H1 (cell line): ENCODE measurements at regions not wholly inside any gene's neighbourhood (a gene's known extent, or its start where the extent isn't known, plus 50 kb on each side); places are given as distances from the start of the nearest gene placed in this dataset.
"Not testable (repeated sequence)": the region's sequence is repeated elsewhere in the genome, so short reads cannot be mapped to it uniquely, and the experiment has no call there.

Experiments used
- CTCF ChIA-PET: fragments of 300-600 bp; sonication (Branson Sonifier 250); formaldehyde crosslinking; loops from one replicate; lab custom pipeline; 2021; ENCODE audit not compliant: partially characterized antibody; lab: Charles Lee
- POLR2A ChIA-PET: fragments of 300-600 bp; sonication (Branson Sonifier 250); formaldehyde crosslinking; loops from one replicate; lab custom pipeline; 2021; ENCODE audit warnings: inconsistent platforms; ENCODE audit not compliant: partially characterized antibody; lab: Charles Lee
- DNase-seq, 2 experiments: peaks; one replicate each; pipeline versions ENCODE4 v3.0.0 to v3.0.0-alpha.2; 2010 to 2022; ENCODE audit warnings: low spot score in 2 of 2, low read depth in 1 of 2, mixed read lengths in 1 of 2
- FAIRE-seq: peaks from 2 replicates; lab custom pipeline; 2011; peaks lifted over from hg19 to GRCh38; lab: Jason Lieb, UNC
- H2AFZ ChIP-seq: 2 replicates; pipeline ENCODE4 v1.8.1; 2012; ENCODE audit warnings: low read length, inconsistent platforms
- H2AK5ac ChIP-seq: 2 replicates; pipeline ENCODE4 v1.6.1; 2013; ENCODE audit warnings: low read depth, low read length
- H2BK120ac ChIP-seq: replicated peaks from 2 replicates; pipeline ENCODE3; 2013; ENCODE audit warnings: low read depth, low read length, inconsistent platforms
- H2BK12ac ChIP-seq: 2 replicates; pipeline ENCODE4 v1.6.1; 2013; ENCODE audit warnings: low read depth, low read length
- H2BK15ac ChIP-seq: 2 replicates; pipeline ENCODE4 v1.6.1; 2013; ENCODE audit warnings: low read length
- H2BK20ac ChIP-seq: 2 replicates; pipeline ENCODE4 v1.6.1; 2013; ENCODE audit warnings: low read length
- H2BK5ac ChIP-seq: 2 replicates; pipeline ENCODE4 v1.6.1; 2013; ENCODE audit warnings: low read depth, low read length
- H3K14ac ChIP-seq: 2 replicates; pipeline ENCODE4 v1.6.1; 2013; ENCODE audit warnings: inconsistent platforms; ENCODE audit not compliant: insufficient read length
- H3K18ac ChIP-seq: 2 replicates; pipeline ENCODE4 v1.6.1; 2013; ENCODE audit warnings: low read length; ENCODE audit errors: extremely low read depth
- H3K23ac ChIP-seq: 2 replicates; pipeline ENCODE4 v1.6.1; 2013; ENCODE audit warnings: inconsistent platforms; ENCODE audit not compliant: insufficient read length
- H3K23me2 ChIP-seq: 2 replicates; pipeline ENCODE4 v1.6.1; 2013; ENCODE audit warnings: low read depth, low read length
- H3K27ac ChIP-seq: 2 replicates; pipeline ENCODE4 v1.6.1; 2011; ENCODE audit warnings: low read depth, low read length, inconsistent platforms
- H3K27me3 ChIP-seq, 4 experiments: replicated peaks in 1 of 4; 1 replicate in 1 of 4; 2 replicates in 3 of 4; pipeline versions ENCODE4 v1.6.1 to v1.8.1; 2011 to 2013; ENCODE audit warnings: low read length in 3 of 4, mild to moderate bottlenecking in 3 of 4, inconsistent platforms in 2 of 4, mixed read lengths in 2 of 4, moderate library complexity in 1 of 4; ENCODE audit not compliant: control insufficient read depth in 3 of 4, insufficient read depth in 3 of 4; ENCODE audit errors: extremely low read depth in 1 of 4
- H3K36me3 ChIP-seq, 4 experiments: 2 replicates each; pipeline versions ENCODE4 v1.6.1 to v1.8.1; 2011 to 2013; ENCODE audit warnings: mild to moderate bottlenecking in 4 of 4, low read length in 3 of 4, moderate library complexity in 2 of 4, control low read depth in 1 of 4, inconsistent platforms in 1 of 4; ENCODE audit not compliant: insufficient read depth in 4 of 4, control insufficient read depth in 2 of 4
- H3K4ac ChIP-seq: replicated peaks from 2 replicates; pipeline ENCODE3; 2013; ENCODE audit warnings: low read length, low read depth, mixed read lengths, inconsistent platforms; ENCODE audit not compliant: insufficient read length
- H3K4me1 ChIP-seq, 4 experiments: replicated peaks in 1 of 4; 1 replicate in 1 of 4; 2 replicates in 3 of 4; pipeline versions ENCODE4 v1.6.1 to v1.8.1; 2011 to 2013; ENCODE audit warnings: low read length in 3 of 4, inconsistent platforms in 2 of 4, mixed read lengths in 1 of 4; ENCODE audit not compliant: insufficient read depth in 4 of 4, control insufficient read depth in 3 of 4
- H3K4me2 ChIP-seq, 2 experiments: 2 replicates each; pipeline versions ENCODE4 v1.6.1 to v1.8.1; 2011 to 2013; ENCODE audit warnings: low read depth in 2 of 2, low read length in 2 of 2, control low read depth in 1 of 2, inconsistent platforms in 1 of 2, mild to moderate bottlenecking in 1 of 2; ENCODE audit not compliant: insufficient read depth in 1 of 2
- H3K4me3 ChIP-seq, 4 experiments: fragments of 200-600, 300-600 bp in 1 of 4; sonication (generic), shearing (Covaris generic), sonication (Bioruptor Twin) in 1 of 4; 2 replicates each; pipeline versions ENCODE4 v1.5.1 to v1.8.1; 2011 to 2016; ENCODE audit warnings: low read length in 4 of 4, low read depth in 3 of 4, control low read depth in 2 of 4, inconsistent platforms in 2 of 4, mild to moderate bottlenecking in 2 of 4, mixed read lengths in 1 of 4, moderate library complexity in 1 of 4; ENCODE audit not compliant: insufficient read depth in 2 of 4; ENCODE audit errors: extremely low read depth in 1 of 4
- H3K56ac ChIP-seq: replicated peaks from 2 replicates; pipeline ENCODE3; 2013; ENCODE audit warnings: low read depth, mild to moderate bottlenecking, mixed read lengths, low read length, inconsistent platforms; ENCODE audit not compliant: insufficient read length
- H3K79me1 ChIP-seq: 2 replicates; pipeline ENCODE4 v1.6.1; 2013; ENCODE audit warnings: low read depth, low read length, control low read depth
- H3K79me2 ChIP-seq, 2 experiments: 2 replicates each; pipeline versions ENCODE4 v1.6.1 to v1.8.1; 2012 to 2013; ENCODE audit warnings: low read length in 2 of 2, mild to moderate bottlenecking in 2 of 2, inconsistent platforms in 1 of 2; ENCODE audit not compliant: insufficient read depth in 2 of 2, control insufficient read depth in 1 of 2
- H3K9ac ChIP-seq, 4 experiments: replicated peaks in 1 of 4; 1 replicate in 1 of 4; 2 replicates in 3 of 4; pipeline versions ENCODE4 v1.6.1 to v1.8.1; 2011 to 2013; ENCODE audit warnings: low read depth in 3 of 4, low read length in 3 of 4, control low read depth in 2 of 4, mild to moderate bottlenecking in 2 of 4, moderate library complexity in 2 of 4, inconsistent platforms in 1 of 4; ENCODE audit errors: extremely low read depth in 1 of 4
- H3K9me3 ChIP-seq, 2 experiments: 2 replicates each; pipeline versions ENCODE4 v1.6.1 to v1.8.1; 2012 to 2013; ENCODE audit warnings: mild to moderate bottlenecking in 2 of 2, moderate library complexity in 2 of 2, control low read depth in 1 of 2, inconsistent platforms in 1 of 2, low read depth in 1 of 2, low read length in 1 of 2, mixed read lengths in 1 of 2; ENCODE audit not compliant: insufficient read depth in 2 of 2
- H4K20me1 ChIP-seq, 2 experiments: replicated peaks in 1 of 2; 2 replicates each; pipeline versions ENCODE3 to v1.8.1; 2011 to 2013; ENCODE audit warnings: inconsistent platforms in 2 of 2, low read length in 2 of 2, mild to moderate bottlenecking in 1 of 2; ENCODE audit not compliant: insufficient read depth in 2 of 2, control insufficient read depth in 1 of 2
- H4K5ac ChIP-seq: 2 replicates; pipeline ENCODE4 v1.6.1; 2013; ENCODE audit warnings: low read length, low read depth, mixed read lengths, inconsistent platforms; ENCODE audit not compliant: insufficient read length
- H4K8ac ChIP-seq: 2 replicates; pipeline ENCODE4 v1.8.0; 2013; ENCODE audit warnings: mild to moderate bottlenecking, moderate library complexity, low read length, inconsistent platforms; ENCODE audit not compliant: insufficient read depth; ENCODE audit errors: extremely low read depth
- H4K91ac ChIP-seq: replicated peaks from 2 replicates; pipeline ENCODE3; 2013; ENCODE audit warnings: low read length, mixed read lengths, inconsistent platforms; ENCODE audit not compliant: insufficient read length
- WGBS, 2 experiments: shearing (Covaris generic) in 1 of 2; methylation state at CpG; one replicate each; pipeline versions ENCODE4 v1.1.6 to v1.1.7; 2013 to 2015; ENCODE audit warnings: low lambda C conversion rate in 2 of 2, mixed read lengths in 2 of 2, inconsistent platforms in 1 of 2, low coverage in 1 of 2, missing lambda C conversion rate in 1 of 2; ENCODE audit not compliant: insufficient replicate concordance in 2 of 2, insufficient coverage in 1 of 2, insufficient read length in 1 of 2; ENCODE audit errors: extremely low coverage in 1 of 2, missing lambda C conversion rate in 1 of 2; 5-methylcytosine and 5-hydroxymethylcytosine counted together

DNA sequence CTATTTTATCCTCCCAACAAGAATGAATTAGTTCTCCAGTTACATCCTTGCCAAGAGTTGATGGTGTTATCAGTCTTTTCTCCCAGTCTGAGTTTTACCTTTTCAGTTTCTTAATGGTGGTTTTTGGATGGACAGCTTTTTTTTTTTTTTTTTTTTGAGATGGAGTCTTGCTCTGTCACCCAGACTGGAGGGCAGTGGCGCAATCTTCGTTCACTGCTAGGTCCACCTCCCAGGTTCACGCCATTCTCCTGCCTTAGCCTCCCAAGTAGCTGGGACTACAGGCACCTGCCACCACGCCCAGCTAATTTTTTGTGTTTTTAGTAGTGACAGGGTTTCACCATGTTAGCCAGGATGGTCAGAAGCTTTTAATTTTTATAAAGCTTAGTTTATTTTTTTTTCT is 133.0 kb downstream of the FOXD4L6 start:
- H3K27ac ChIP-seq, H3K4me1 ChIP-seq, H3K9ac ChIP-seq, H3K79me2 ChIP-seq, H4K5ac ChIP-seq, H3K79me1 ChIP-seq, H3K4me3 ChIP-seq, H4K91ac ChIP-seq, FAIRE-seq, H3K4ac ChIP-seq, H3K14ac ChIP-seq, H3K18ac ChIP-seq, DNase-seq, H4K8ac ChIP-seq, H2BK5ac ChIP-seq, H2AK5ac ChIP-seq, H2AFZ ChIP-seq, POLR2A ChIA-PET, H3K27me3 ChIP-seq, H3K23me2 ChIP-seq, H3K23ac ChIP-seq, H3K56ac ChIP-seq, H4K20me1 ChIP-seq, H2BK15ac ChIP-seq, H2BK120ac ChIP-seq, H3K36me3 ChIP-seq, H2BK12ac ChIP-seq, CTCF ChIA-PET, H2BK20ac ChIP-seq, H3K4me2 ChIP-seq: not testable (repeated sequence)
- WGBS, 2 experiments, result 85% methylated on average over 4 of the region's 4 CpGs; no CpG with 5 or more reads in 1 of the 2 experiments
- peaks cover 10 to 25% of the 10 kb centered on the region in 2 experiments; a peak in 3 of 4 replicates for H3K9me3 ChIP-seq

DNA sequence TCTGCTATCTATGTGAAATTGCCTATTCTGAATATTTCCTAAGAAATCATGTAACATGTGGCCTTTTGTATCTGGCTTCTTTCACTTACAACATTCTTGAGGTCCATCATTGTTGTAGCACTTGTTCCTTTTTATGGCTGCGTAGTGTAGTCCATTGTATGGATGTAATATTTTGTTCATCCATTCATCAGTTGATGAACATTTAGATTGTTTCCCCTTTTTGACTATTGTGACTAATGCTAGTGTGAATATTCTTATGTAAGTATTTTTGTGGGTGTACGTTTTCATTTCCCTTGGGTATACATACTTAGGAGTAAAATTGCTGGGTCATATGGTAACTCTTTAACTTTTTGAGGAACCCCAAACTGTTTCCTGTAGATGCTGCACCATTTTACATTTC is 134.6 kb downstream of the FOXD4L6 start:
- not testable (repeated sequence) for H3K4me3 ChIP-seq, H2AK5ac ChIP-seq

More for the DNA sequence above, 134.6 kb downstream of the FOXD4L6 start:
- H3K23me2 ChIP-seq, H2BK20ac ChIP-seq, H3K23ac ChIP-seq, H3K18ac ChIP-seq, H2BK5ac ChIP-seq, H3K9ac ChIP-seq, H2AFZ ChIP-seq, H3K56ac ChIP-seq, H2BK12ac ChIP-seq, H4K8ac ChIP-seq, H2BK15ac ChIP-seq, H3K4me2 ChIP-seq, FAIRE-seq, DNase-seq, POLR2A ChIA-PET, CTCF ChIA-PET, H3K36me3 ChIP-seq, H3K4me1 ChIP-seq, H3K4ac ChIP-seq, H3K79me1 ChIP-seq, H3K27me3 ChIP-seq, H4K20me1 ChIP-seq, H3K14ac ChIP-seq, H4K5ac ChIP-seq, H3K27ac ChIP-seq, H2BK120ac ChIP-seq, H4K91ac ChIP-seq, H3K79me2 ChIP-seq: not testable (repeated sequence)
- WGBS, 2 experiments, result 70% methylated on average over 2 of the region's 2 CpGs; no CpG with 5 or more reads in 1 of the 2 experiments
- peaks cover 10 to 22% of the 10 kb centered on the region in 2 experiments; a peak in 3 of 4 replicates for H3K9me3 ChIP-seq
